Right lobe of liver (tissue), 6 donors: ENCODE measurements at regions not wholly inside any gene's neighbourhood (a gene's known extent, or its start where the extent isn't known, plus 50 kb on each side); places are given as distances from the start of the nearest gene placed in this dataset.

Experiments
- ATAC-seq, 4 donors: fragments of 200-7000 bp; cut with Tn5 transposase; one replicate each; pipeline ENCODE4 v1.9.1; 2020; ENCODE audit warnings: mild to moderate bottlenecking in 4 of 4, moderate library complexity in 4 of 4
- DNase-seq, 3 donors: peaks; one replicate each; pipeline ENCODE4 v3.0.0-alpha.2; 2020
- H3K27ac ChIP-seq, 3 donors: fragments of 200-600 bp; one replicate each; pipeline ENCODE4 v1.8.0; 2022
- H3K27me3 ChIP-seq, 2 donors: fragments of 200-600 bp; one replicate each; pipeline ENCODE4 v1.8.0; 2022
- H3K36me3 ChIP-seq, 4 donors: fragments of 200-600 bp; sonication (generic) in 1 of 4; one replicate each; pipeline versions ENCODE4 v1.5.1 to v1.8.0; 2017 to 2022; ENCODE audit warnings: control low read depth in 1 of 4
- H3K4me1 ChIP-seq, 4 donors: fragments of 200-600 bp; sonication (generic) in 1 of 4; one replicate each; pipeline versions ENCODE4 v1.5.1 to v1.8.0; 2017 to 2022; ENCODE audit warnings: control low read depth in 1 of 4
- H3K4me3 ChIP-seq, 3 donors: fragments of 200-600 bp; one replicate each; pipeline ENCODE4 v1.8.0; 2022
- H3K9me3 ChIP-seq, 4 donors: fragments of 200-600 bp; sonication (generic) in 1 of 4; one replicate each; pipeline versions ENCODE4 v1.5.1 to v1.8.0; 2017 to 2022; ENCODE audit warnings: control low read depth in 1 of 4
- POLR2A ChIP-seq: fragments of 450-650 bp; IDR thresholded peaks from one replicate; pipeline ENCODE4 v1.6.1; 2017; ENCODE audit warnings: antibody characterized with exemption, mild to moderate bottlenecking
- WGBS: methylation state at CpG from one replicate; pipeline ENCODE4 v1.1.6; 2018; ENCODE audit warnings: low coverage, low lambda C conversion rate; ENCODE audit not compliant: insufficient coverage; ENCODE audit errors: missing lambda C conversion rate; 5-methylcytosine and 5-hydroxymethylcytosine counted together
- intact Hi-C, 2 donors: fragments of 100-400 bp; cut with DNase I; formaldehyde crosslinking; loops; one replicate each; pipeline versions ENCODE4 v1.11.2 to v1.14.1; 2022
- TF ChIP-seq, protein P1 (sequence below), 4 donors: fragments of 200-600 bp in 3 of 4; fragments of 450-650 bp in 1 of 4; IDR thresholded peaks; one replicate each; pipeline versions ENCODE4 v1.5.1 to v1.8.0; 2016 to 2022; ENCODE audit warnings: antibody characterized with exemption in 4 of 4, mild to moderate bottlenecking in 2 of 4
- donor health status: DM: no; HTN: yes; CAD: no.
- donor health status: DM: no; HTN: no; CAD: no.
- donor health status: DM: no; HTN: no; CAD: no.
- donor health status: DM: no; HTN: yes; CAD: no.
- donor health status: DM: no; HTN: yes; CAD: no.

DNA sequence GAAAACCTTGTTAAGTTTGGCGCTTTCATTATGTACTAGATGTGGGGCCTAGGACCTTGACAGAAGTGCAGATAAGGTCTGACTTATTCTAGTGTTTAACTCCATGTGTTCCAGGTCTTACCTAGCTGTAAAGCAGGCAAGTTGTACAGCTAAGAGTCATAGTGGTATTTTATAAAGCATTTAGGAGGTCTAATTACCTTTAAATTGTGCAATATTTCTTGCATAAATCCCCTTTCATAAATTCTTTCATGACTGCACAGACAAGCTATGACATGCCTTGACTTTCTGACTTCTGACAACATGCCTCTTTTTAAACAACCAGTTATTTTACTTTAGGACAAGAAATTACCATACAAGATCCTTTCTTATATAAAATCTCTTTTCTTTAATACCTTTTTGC is 151.6 kb upstream of the VSTM2A start:
- TF ChIP-seq, protein P1, sequence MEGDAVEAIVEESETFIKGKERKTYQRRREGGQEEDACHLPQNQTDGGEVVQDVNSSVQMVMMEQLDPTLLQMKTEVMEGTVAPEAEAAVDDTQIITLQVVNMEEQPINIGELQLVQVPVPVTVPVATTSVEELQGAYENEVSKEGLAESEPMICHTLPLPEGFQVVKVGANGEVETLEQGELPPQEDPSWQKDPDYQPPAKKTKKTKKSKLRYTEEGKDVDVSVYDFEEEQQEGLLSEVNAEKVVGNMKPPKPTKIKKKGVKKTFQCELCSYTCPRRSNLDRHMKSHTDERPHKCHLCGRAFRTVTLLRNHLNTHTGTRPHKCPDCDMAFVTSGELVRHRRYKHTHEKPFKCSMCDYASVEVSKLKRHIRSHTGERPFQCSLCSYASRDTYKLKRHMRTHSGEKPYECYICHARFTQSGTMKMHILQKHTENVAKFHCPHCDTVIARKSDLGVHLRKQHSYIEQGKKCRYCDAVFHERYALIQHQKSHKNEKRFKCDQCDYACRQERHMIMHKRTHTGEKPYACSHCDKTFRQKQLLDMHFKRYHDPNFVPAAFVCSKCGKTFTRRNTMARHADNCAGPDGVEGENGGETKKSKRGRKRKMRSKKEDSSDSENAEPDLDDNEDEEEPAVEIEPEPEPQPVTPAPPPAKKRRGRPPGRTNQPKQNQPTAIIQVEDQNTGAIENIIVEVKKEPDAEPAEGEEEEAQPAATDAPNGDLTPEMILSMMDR (IDR thresholded peaks at IDR 0.05): no peak
- TF ChIP-seq POLR2A: no peak
- Histone ChIP-seq H3K4me1 (no peaks in the 10 kb centered on the region), H3K4me3 (no peak overlapping the region), H3K9me3 (no peaks in the 10 kb centered on the region), H3K36me3 (no peaks in the 10 kb centered on the region), H3K27me3 (no peaks in the 10 kb centered on the region), H3K27ac (no peak overlapping the region)
- intact Hi-C loops: no loop called here
- WGBS: 78% methylated on average over 1 of the region's 1 CpG
- ATAC-seq: no peak
- no peak for DNase-seq

DNA sequence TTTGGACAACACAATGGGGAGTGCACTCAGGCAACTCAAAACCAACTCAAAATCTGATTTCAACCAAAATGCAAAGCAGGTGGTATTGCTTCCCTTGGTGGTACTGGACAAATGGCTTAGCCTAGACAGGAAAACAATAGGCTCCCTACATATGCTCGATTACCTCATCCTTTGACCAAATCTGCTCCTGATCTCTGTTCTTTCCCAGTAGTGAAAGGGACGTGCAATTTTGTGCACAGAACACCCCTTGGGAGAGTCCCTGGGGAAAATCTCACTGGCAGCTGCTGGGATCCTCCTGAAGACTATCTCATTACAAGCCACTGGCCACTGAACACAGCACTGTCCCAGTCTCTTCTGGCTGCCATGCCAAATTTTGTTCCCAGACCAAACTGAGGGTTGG is 149.2 kb upstream of the VSTM2A start:
- H3K9me3 ChIP-seq: no peaks in the 10 kb centered on the region
- H3K27me3 ChIP-seq: no peaks in the 10 kb centered on the region
- H3K27ac ChIP-seq: no peak overlapping the region
- ATAC-seq (no peak), DNase-seq (no peak)
- TF ChIP-seq, protein P1 (IDR thresholded peaks at IDR 0.05): no peak
- TF ChIP-seq POLR2A: no peak
- H3K36me3 ChIP-seq: no peaks in the 10 kb centered on the region
- intact Hi-C loops: no loop called here
- 63% methylated on average over 2 of the region's 2 CpGs for WGBS
- H3K4me1 ChIP-seq: no peaks in the 10 kb centered on the region
- no peak overlapping the region for H3K4me3 ChIP-seq

DNA sequence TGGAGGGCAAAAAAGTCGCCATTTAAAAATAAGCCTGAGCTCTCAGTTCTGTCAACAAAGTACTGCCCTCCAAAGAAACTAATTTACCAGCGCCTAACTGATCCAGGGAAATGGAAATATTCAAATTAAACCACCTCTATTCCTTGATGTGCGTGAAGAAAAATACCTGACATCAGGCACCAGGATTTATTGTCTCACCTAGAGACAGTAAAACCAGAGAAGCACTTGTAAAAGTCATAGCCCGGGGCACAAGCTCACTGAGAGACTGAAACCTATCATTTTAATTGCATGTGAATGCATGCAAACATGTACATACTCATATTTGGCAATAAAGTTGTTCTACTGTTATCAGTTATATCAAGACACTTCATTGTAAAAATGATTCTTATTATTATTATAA is 147.3 kb upstream of the VSTM2A start:
- TF ChIP-seq, protein P1 (IDR thresholded peaks at IDR 0.05): no peak
- no peak for TF ChIP-seq POLR2A
- WGBS: 88% methylated on average over 4 of the region's 4 CpGs

DNA sequence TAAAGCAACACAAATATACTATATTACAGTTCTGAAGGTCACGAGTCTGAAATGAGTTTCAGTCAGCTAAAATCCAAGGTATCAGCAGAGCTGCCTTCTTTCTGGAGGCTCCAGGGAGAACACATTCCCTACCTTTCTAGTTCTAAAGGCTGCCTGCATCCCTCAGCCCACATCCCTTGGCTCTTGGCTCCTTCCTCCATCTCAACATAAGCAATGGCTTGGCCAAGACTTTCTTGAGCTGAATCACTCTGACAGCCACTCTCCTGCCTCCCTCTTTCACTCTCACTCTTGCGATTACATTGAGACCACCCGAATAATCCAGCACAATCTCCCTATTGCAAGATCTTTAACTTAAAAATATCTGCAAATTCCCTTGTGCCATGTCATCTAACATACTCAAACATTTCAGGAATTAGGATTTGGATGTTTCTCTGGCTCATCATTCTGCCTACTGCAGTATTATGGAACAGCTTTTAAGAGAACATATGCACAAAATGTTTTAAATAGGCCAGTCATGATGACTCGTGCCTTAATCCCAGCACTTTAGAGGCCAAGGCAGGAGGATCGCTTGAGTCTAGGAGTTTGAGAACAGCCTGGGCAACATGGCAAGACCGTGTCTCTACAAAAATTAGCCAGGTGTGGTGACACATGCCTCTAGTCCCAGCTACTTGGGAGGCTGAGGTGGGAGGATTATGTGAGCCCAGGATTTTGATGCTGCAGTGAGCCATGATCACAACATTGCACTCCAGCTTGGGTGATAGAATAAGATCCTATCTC is 144.2 kb upstream of the VSTM2A start:
- H3K4me1 ChIP-seq: no peaks in the 10 kb centered on the region
- no peak overlapping the region for H3K27ac ChIP-seq
- DNase-seq (no peak), ATAC-seq (no peak)
- no peaks in the 10 kb centered on the region for H3K27me3 ChIP-seq
- H3K9me3 ChIP-seq: no peaks in the 10 kb centered on the region
- no peak overlapping the region for H3K4me3 ChIP-seq
- WGBS: 81% methylated on average over 4 of the region's 6 CpGs
- TF ChIP-seq, protein P1 (IDR thresholded peaks at IDR 0.05): no peak
- no peak for TF ChIP-seq POLR2A
- intact Hi-C loops: no loop called here
- H3K36me3 ChIP-seq: no peaks in the 10 kb centered on the region

More for the DNA sequence above, 147.3 kb upstream of the VSTM2A start:
- no peak for DNase-seq
- H3K9me3 ChIP-seq: no peaks in the 10 kb centered on the region
- H3K27me3 ChIP-seq: no peaks in the 10 kb centered on the region
- H3K36me3 ChIP-seq: no peaks in the 10 kb centered on the region
- intact Hi-C loops: no loop called here
- no peak overlapping the region for H3K27ac ChIP-seq
- H3K4me1 ChIP-seq: no peaks in the 10 kb centered on the region
- H3K4me3 ChIP-seq: no peak overlapping the region
- ATAC-seq: no peak
